GM12878 (cell line): ENCODE measurements at regions not wholly inside any gene's neighbourhood (a gene's known extent, or its start where the extent isn't known, plus 50 kb on each side); places are given as distances from the start of the nearest gene placed in this dataset.

Experiments used
- ATAC-seq: fragments of 200-7000 bp; cut with Tn5 transposase; 3 replicates; pipeline ENCODE4 v1.9.1; 2020; ENCODE audit warnings: mild to moderate bottlenecking, moderate library complexity
- BruUV-seq: library from RNA; stranded (reverse); fragments of 400-500 nt; replicated peaks from 2 replicates; lab custom pipeline; 2021; lab: Mats Ljungman, UMichigan
- CTCF ChIA-PET: fragments of 300-600 bp; sonication (Branson Sonifier 250); formaldehyde crosslinking; extraction: SDS; loops from one replicate; lab custom pipeline; 2021; ENCODE audit warnings: inconsistent platforms; lab: Yijun Ruan, JAX
- POLR2A ChIA-PET: fragments of 350-600 bp; formaldehyde crosslinking; extraction: SDS; loops from one replicate; lab custom pipeline; 2021; ENCODE audit warnings: inconsistent platforms; lab: Charles Lee
- RAD21 ChIA-PET: fragments of 300-600 bp; sonication (Branson Sonifier 250); formaldehyde crosslinking; loops from one replicate; lab custom pipeline; 2023; ENCODE audit warnings: antibody characterized with exemption; ENCODE audit not compliant: unreplicated experiment; lab: Charles Lee
- SMC1A ChIA-PET: fragments of 300-600 bp; sonication (Branson Sonifier 250); formaldehyde crosslinking; loops from one replicate; lab custom pipeline; 2023; ENCODE audit not compliant: unreplicated experiment, uncharacterized antibody; lab: Charles Lee
- DNase-seq: peaks from one replicate; pipeline ENCODE4 v3.0.0-alpha.2; 2011; ENCODE audit warnings: low read depth, low spot score
- FAIRE-seq: peaks from 3 replicates; lab custom pipeline; 2011; peaks lifted over from hg19 to GRCh38; lab: Jason Lieb, UNC
- H2AFZ ChIP-seq: 2 replicates; pipeline ENCODE4 v1.6.0; 2011; ENCODE audit warnings: low read depth, low read length, control low read depth; ENCODE audit not compliant: control insufficient read depth
- H3K27ac ChIP-seq: 2 replicates; pipeline ENCODE4 v1.5.1; 2011; ENCODE audit warnings: control low read depth; ENCODE audit not compliant: control insufficient read depth, insufficient read depth
- H3K27me3 ChIP-seq, 2 experiments: replicated peaks in 1 of 2; 2 replicates each; pipeline versions ENCODE4 v1.6.0 to v1.6.1; 2011; ENCODE audit warnings: low read length in 1 of 2; ENCODE audit not compliant: control insufficient read depth in 2 of 2, insufficient read depth in 2 of 2
- H3K36me3 ChIP-seq, 2 experiments: 2 replicates each; pipeline ENCODE4 v1.5.1; 2011; ENCODE audit warnings: low read length in 1 of 2; ENCODE audit not compliant: control insufficient read depth in 2 of 2, insufficient read depth in 2 of 2
- H3K4me1 ChIP-seq: 2 replicates; pipeline ENCODE4 v1.6.1; 2011; ENCODE audit warnings: mild to moderate bottlenecking, low read length, moderate library complexity, mixed read lengths; ENCODE audit not compliant: control insufficient read depth, insufficient read depth
- H3K4me2 ChIP-seq: 2 replicates; pipeline ENCODE4 v1.6.0; 2011; ENCODE audit warnings: control low read depth; ENCODE audit not compliant: control insufficient read depth, insufficient read depth
- H3K4me3 ChIP-seq: fragments of 200-600 bp; sonication (generic); 2 replicates; pipeline ENCODE4 v1.5.1; 2016
- H3K79me2 ChIP-seq: 2 replicates; pipeline ENCODE4 v1.6.0; 2011; ENCODE audit warnings: low read length; ENCODE audit not compliant: control insufficient read depth, insufficient read depth
- H3K9ac ChIP-seq: 2 replicates; pipeline ENCODE4 v1.8.0; 2011; ENCODE audit warnings: low read length, control low read depth, mixed read lengths; ENCODE audit not compliant: control insufficient read depth, insufficient read depth
- H3K9me3 ChIP-seq: replicated peaks from 3 replicates; pipeline ENCODE4 v1.5.1; 2011; ENCODE audit warnings: mild to moderate bottlenecking, low read length; ENCODE audit not compliant: control insufficient read depth, insufficient read depth
- H4K20me1 ChIP-seq: 2 replicates; pipeline ENCODE4 v1.6.0; 2011; ENCODE audit not compliant: control insufficient read depth, insufficient read depth
- ATF7 ChIP-seq: fragments of 450-650 bp; IDR thresholded peaks from 2 replicates; pipeline ENCODE4 v1.6.1; 2016; ENCODE audit warnings: low read depth, mild to moderate bottlenecking
- HDAC2 ChIP-seq: fragments of 200-600 bp; sonication (generic); IDR thresholded peaks from 2 replicates; pipeline ENCODE4 v1.6.1; 2017
- IRF4 ChIP-seq: IDR thresholded peaks from 2 replicates; pipeline ENCODE4 v1.6.1; 2011; ENCODE audit warnings: low read depth, low read length
- JUND ChIP-seq: IDR thresholded peaks from 2 replicates; pipeline ENCODE4 v1.6.1; 2012; ENCODE audit warnings: low read depth, mild to moderate bottlenecking, low read length, improper control_type of control experiment, moderate library complexity
- KDM1A ChIP-seq: fragments of 200-600 bp; sonication (generic); IDR thresholded peaks from 2 replicates; pipeline ENCODE4 v1.6.1; 2016; ENCODE audit warnings: borderline replicate concordance
- NR2C1 ChIP-seq: fragments of 450-650 bp; IDR thresholded peaks from 2 replicates; pipeline ENCODE4 v1.6.1; 2017; ENCODE audit warnings: antibody characterized with exemption, mild to moderate bottlenecking, moderate library complexity
- RAD51 ChIP-seq: fragments of 450-650 bp; IDR thresholded peaks from 2 replicates; pipeline ENCODE4 v1.6.1; 2016; ENCODE audit warnings: moderate library complexity, mild to moderate bottlenecking, inconsistent platforms
- RB1 ChIP-seq: fragments of 450-650 bp; formaldehyde crosslinking; IDR thresholded peaks from 2 replicates; pipeline ENCODE4 v1.6.1; 2017; ENCODE audit warnings: mild to moderate bottlenecking, borderline replicate concordance
- SIN3A ChIP-seq: IDR thresholded peaks from 2 replicates; pipeline ENCODE4 v1.6.1; 2012; ENCODE audit warnings: low read depth, low read length, improper control_type of control experiment
- SMAD1 ChIP-seq: fragments of 450-650 bp; IDR thresholded peaks from 2 replicates; pipeline ENCODE4 v1.6.1; 2018; ENCODE audit warnings: mild to moderate bottlenecking, low read depth; ENCODE audit not compliant: partially characterized antibody
- TARDBP ChIP-seq: IDR thresholded peaks from 2 replicates; pipeline ENCODE4 v1.6.1; 2016; ENCODE audit warnings: borderline replicate concordance
- TCF7 ChIP-seq: IDR thresholded peaks from 2 replicates; pipeline ENCODE4 v1.6.1; 2014; ENCODE audit warnings: antibody characterized with exemption, borderline replicate concordance
- WRNIP1 ChIP-seq: IDR thresholded peaks from 2 replicates; pipeline ENCODE4 v1.6.1; 2011; ENCODE audit warnings: low read depth, low read length, improper control_type of control experiment, borderline replicate concordance
- WGBS: methylation state at CpG from one replicate; pipeline ENCODE4 v1.1.6; 2016; ENCODE audit warnings: low lambda C conversion rate; ENCODE audit not compliant: insufficient replicate concordance, insufficient coverage; ENCODE audit errors: missing lambda C conversion rate; 5-methylcytosine and 5-hydroxymethylcytosine counted together
- in situ Hi-C: fragments of 300-500 bp; cut with MboI; formaldehyde crosslinking; loops from 9 replicates; pipeline ENCODE4 v1.14.3; 2018; ENCODE audit warnings: mixed read lengths
- intact Hi-C: fragments of 100-400 bp; cut with micrococcal nuclease; formaldehyde crosslinking; loops from one replicate; pipeline ENCODE4 v1.14.2; 2022; ENCODE audit not compliant: unreplicated experiment
- TF ChIP-seq, protein P1 (sequence below): fragments of 450-650 bp; IDR thresholded peaks from 2 replicates; pipeline ENCODE4 v1.6.1; 2017; ENCODE audit warnings: mild to moderate bottlenecking, moderate library complexity
- TF ChIP-seq, protein P2 (sequence below): fragments of 450-650 bp; formaldehyde crosslinking; IDR thresholded peaks from 2 replicates; pipeline ENCODE4 v1.5.0; 2022; ENCODE audit warnings: mild to moderate bottlenecking, missing genetic modification characterization

DNA sequence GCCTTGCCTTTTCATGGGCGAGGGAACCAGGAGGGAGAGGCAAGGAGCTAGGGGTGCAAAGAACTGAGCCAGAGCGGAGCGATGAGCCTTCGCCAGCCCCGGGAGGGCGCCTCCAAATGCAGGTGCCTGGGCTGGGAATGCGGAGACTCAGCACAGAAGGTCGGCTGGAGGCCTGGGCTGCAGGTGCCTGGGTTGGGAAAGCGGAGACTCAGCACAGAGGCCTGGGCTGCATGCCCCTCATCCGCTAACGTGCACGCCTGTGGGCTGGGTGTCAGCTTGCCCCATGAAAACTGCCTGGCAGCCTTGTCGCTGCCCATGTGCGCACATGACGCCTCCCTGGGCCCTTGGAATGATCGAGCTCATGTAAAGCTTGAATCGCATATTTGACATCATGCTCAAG is 51.8 kb downstream of the POM121L12 start:
- ChIA-PET SMC1A (no interaction called here), POLR2A (no interaction called here), RAD21 (no interaction called here), CTCF (no interaction called here)
- Histone ChIP-seq H3K36me3 (no peaks in the 10 kb centered on the region), H3K4me1 (no peaks in the 10 kb centered on the region), H3K27ac (no peak overlapping the region), H2AFZ (no peak overlapping the region), H3K79me2 (no peaks in the 10 kb centered on the region), H3K9ac (no peak overlapping the region), H4K20me1 (no peaks in the 10 kb centered on the region), H3K4me3 (no peak overlapping the region), H3K27me3 (no peaks in the 10 kb centered on the region), H3K9me3 (no peaks in the 10 kb centered on the region), H3K4me2 (no peak overlapping the region)
- in situ Hi-C loops (no loop called here), intact Hi-C loops (no loop called here)
- no TSS peak for BruUV-seq
- 63% methylated on average over 17 of the region's 17 CpGs for WGBS
- TF ChIP-seq HDAC2 (no peak), KDM1A (no peak), NR2C1 (no peak), SIN3A (no peak), WRNIP1 (no peak), TARDBP (no peak), RB1 (no peak), TCF7 (no peak), SMAD1 (no peak), RAD51 (no peak)
- no peak for DNase-seq
- FAIRE-seq = no peak
- no peak for ATAC-seq

DNA sequence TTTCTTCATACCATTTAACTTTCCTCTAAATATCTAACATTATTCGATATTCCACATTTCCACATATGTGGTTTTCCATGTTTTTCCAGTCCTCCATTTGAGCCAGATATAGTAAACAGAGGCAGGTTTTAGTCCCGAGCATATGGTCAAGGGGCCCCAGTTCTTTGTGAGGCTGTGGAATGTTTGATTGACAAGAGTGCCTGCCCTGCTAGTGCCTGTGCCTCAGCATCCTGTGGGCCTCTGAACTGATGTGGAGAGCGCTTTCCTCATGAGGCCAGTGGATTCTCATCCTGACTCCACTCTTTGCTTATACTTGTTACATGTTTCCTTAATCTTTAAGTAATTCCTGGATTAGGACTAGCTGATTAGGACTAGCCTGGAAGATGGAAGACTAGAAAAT is 58.8 kb downstream of the POM121L12 start:
- Histone ChIP-seq H3K27ac (no peak overlapping the region), H2AFZ (no peak overlapping the region), H3K27me3 (no peaks in the 10 kb centered on the region), H4K20me1 (no peaks in the 10 kb centered on the region), H3K36me3 (no peaks in the 10 kb centered on the region), H3K9ac (no peak overlapping the region), H3K79me2 (no peaks in the 10 kb centered on the region), H3K9me3 (no peaks in the 10 kb centered on the region), H3K4me1 (no peaks in the 10 kb centered on the region), H3K4me3 (no peak overlapping the region), H3K4me2 (no peak overlapping the region)
- intact Hi-C loops = no loop called here
- no peak for ATAC-seq
- SMC1A ChIA-PET = no interaction called here
- FAIRE-seq = no peak
- BruUV-seq = no TSS peak
- CTCF ChIA-PET = no interaction called here
- in situ Hi-C loops = no loop called here
- RAD21 ChIA-PET = no interaction called here
- WGBS = 12% methylated on average over 3 of the region's 3 CpGs
- POLR2A ChIA-PET = no interaction called here
- DNase-seq = no peak
- TF ChIP-seq, protein P1, sequence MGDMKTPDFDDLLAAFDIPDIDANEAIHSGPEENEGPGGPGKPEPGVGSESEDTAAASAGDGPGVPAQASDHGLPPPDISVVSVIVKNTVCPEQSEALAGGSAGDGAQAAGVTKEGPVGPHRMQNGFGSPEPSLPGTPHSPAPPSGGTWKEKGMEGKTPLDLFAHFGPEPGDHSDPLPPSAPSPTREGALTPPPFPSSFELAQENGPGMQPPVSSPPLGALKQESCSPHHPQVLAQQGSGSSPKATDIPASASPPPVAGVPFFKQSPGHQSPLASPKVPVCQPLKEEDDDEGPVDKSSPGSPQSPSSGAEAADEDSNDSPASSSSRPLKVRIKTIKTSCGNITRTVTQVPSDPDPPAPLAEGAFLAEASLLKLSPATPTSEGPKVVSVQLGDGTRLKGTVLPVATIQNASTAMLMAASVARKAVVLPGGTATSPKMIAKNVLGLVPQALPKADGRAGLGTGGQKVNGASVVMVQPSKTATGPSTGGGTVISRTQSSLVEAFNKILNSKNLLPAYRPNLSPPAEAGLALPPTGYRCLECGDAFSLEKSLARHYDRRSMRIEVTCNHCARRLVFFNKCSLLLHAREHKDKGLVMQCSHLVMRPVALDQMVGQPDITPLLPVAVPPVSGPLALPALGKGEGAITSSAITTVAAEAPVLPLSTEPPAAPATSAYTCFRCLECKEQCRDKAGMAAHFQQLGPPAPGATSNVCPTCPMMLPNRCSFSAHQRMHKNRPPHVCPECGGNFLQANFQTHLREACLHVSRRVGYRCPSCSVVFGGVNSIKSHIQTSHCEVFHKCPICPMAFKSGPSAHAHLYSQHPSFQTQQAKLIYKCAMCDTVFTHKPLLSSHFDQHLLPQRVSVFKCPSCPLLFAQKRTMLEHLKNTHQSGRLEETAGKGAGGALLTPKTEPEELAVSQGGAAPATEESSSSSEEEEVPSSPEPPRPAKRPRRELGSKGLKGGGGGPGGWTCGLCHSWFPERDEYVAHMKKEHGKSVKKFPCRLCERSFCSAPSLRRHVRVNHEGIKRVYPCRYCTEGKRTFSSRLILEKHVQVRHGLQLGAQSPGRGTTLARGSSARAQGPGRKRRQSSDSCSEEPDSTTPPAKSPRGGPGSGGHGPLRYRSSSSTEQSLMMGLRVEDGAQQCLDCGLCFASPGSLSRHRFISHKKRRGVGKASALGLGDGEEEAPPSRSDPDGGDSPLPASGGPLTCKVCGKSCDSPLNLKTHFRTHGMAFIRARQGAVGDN = no peak
- no peak for TF ChIP-seq ATF7
- TF ChIP-seq JUND = no peak
- TF ChIP-seq, protein P2, sequence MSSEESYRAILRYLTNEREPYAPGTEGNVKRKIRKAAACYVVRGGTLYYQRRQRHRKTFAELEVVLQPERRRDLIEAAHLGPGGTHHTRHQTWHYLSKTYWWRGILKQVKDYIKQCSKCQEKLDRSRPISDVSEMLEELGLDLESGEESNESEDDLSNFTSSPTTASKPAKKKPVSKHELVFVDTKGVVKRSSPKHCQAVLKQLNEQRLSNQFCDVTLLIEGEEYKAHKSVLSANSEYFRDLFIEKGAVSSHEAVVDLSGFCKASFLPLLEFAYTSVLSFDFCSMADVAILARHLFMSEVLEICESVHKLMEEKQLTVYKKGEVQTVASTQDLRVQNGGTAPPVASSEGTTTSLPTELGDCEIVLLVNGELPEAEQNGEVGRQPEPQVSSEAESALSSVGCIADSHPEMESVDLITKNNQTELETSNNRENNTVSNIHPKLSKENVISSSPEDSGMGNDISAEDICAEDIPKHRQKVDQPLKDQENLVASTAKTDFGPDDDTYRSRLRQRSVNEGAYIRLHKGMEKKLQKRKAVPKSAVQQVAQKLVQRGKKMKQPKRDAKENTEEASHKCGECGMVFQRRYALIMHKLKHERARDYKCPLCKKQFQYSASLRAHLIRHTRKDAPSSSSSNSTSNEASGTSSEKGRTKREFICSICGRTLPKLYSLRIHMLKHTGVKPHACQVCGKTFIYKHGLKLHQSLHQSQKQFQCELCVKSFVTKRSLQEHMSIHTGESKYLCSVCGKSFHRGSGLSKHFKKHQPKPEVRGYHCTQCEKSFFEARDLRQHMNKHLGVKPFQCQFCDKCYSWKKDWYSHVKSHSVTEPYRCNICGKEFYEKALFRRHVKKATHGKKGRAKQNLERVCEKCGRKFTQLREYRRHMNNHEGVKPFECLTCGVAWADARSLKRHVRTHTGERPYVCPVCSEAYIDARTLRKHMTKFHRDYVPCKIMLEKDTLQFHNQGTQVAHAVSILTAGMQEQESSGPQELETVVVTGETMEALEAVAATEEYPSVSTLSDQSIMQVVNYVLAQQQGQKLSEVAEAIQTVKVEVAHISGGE (CRISPR knock-in tag) = no peak
- no peak for TF ChIP-seq IRF4
